Activated T-helper 9 cell treated with anti-CD3 and anti-CD28 coated beads, Interleukin-2, amount 50 U/mL, for 16 hours (primary cell): ENCODE measurements at regions not wholly inside any gene's neighbourhood (a gene's known extent, or its start where the extent isn't known, plus 50 kb on each side); places are given as distances from the start of the nearest gene placed in this dataset.
"Not testable (repeated sequence)": the region's sequence is repeated elsewhere in the genome, so short reads cannot be mapped to it uniquely, and the experiment has no call there.

Source experiments
- DNase-seq: peaks from one replicate; pipeline ENCODE4 v3.0.0-alpha.2; 2020; ENCODE audit warnings: low read depth

- no peak for DNase-seq
Observed at GRCh38 chr4:115629270-115629669, 515.9 kb upstream of the NDST4 start.

- DNase-seq, result no peak
Observed at GRCh38 chr4:115609631-115610030, 496.2 kb upstream of the NDST4 start.

- DNase-seq, result no peak
Observed at GRCh38 chr4:115607311-115607710, 493.9 kb upstream of the NDST4 start.

GRCh38 chr4:115596265-115597001 lies 483.0 kb upstream of the NDST4 start:
- DNase-seq, result no peak

GRCh38 chr4:115580901-115581300 lies 467.5 kb upstream of the NDST4 start:
- DNase-seq, result no peak

GRCh38 chr4:115575851-115576250 lies 462.4 kb upstream of the NDST4 start:
- DNase-seq, result no peak

- no peak for DNase-seq
Observed at GRCh38 chr4:115562506-115562905, 449.1 kb upstream of the NDST4 start.

GRCh38 chr4:115548123-115548522 lies 434.7 kb upstream of the NDST4 start:
- DNase-seq, result no peak

- DNase-seq, result no peak
Observed at GRCh38 chr4:115537387-115537786, 424.0 kb upstream of the NDST4 start.

GRCh38 chr4:115529126-115529525 lies 415.7 kb upstream of the NDST4 start:
- no peak for DNase-seq

GRCh38 chr4:115519476-115519875 lies 406.1 kb upstream of the NDST4 start:
- not testable (repeated sequence) for DNase-seq

GRCh38 chr4:115515772-115516171 lies 402.4 kb upstream of the NDST4 start:
- DNase-seq, result no peak

- no peak for DNase-seq
Observed at GRCh38 chr4:115515366-115515765, 401.9 kb upstream of the NDST4 start.

GRCh38 chr4:115514675-115515074 lies 401.3 kb upstream of the NDST4 start:
- DNase-seq, result no peak

- DNase-seq, result no peak
Observed at GRCh38 chr4:115505326-115505725, 391.9 kb upstream of the NDST4 start.

- DNase-seq, result no peak
Observed at GRCh38 chr4:115501656-115502055, 388.2 kb upstream of the NDST4 start.

GRCh38 chr4:115493770-115494169 lies 380.4 kb upstream of the NDST4 start:
- not testable (repeated sequence) for DNase-seq

- DNase-seq, result no peak
Observed at GRCh38 chr4:115491686-115492085, 378.3 kb upstream of the NDST4 start.

GRCh38 chr4:115489279-115489678 lies 375.9 kb upstream of the NDST4 start:
- no peak for DNase-seq

GRCh38 chr4:115485402-115485801 lies 372.0 kb upstream of the NDST4 start:
- DNase-seq, result no peak

- no peak for DNase-seq
Observed at GRCh38 chr4:115484479-115484878, 371.1 kb upstream of the NDST4 start.

GRCh38 chr4:115470763-115471162 lies 357.3 kb upstream of the NDST4 start:
- DNase-seq, result no peak

- not testable (repeated sequence) for DNase-seq
Observed at GRCh38 chr4:115459301-115459700, 345.9 kb upstream of the NDST4 start.

- no peak for DNase-seq
Observed at GRCh38 chr4:115456231-115456630, 342.8 kb upstream of the NDST4 start.
